GM19455 (cell line): ENCODE measurements at regions not wholly inside any gene's neighbourhood (a gene's known extent, or its start where the extent isn't known, plus 50 kb on each side); places are given as distances from the start of the nearest gene placed in this dataset.
"Not testable (repeated sequence)": the region's sequence is repeated elsewhere in the genome, so short reads cannot be mapped to it uniquely, and the experiment has no call there.

ENCODE experiments used
- ATAC-seq: cut with Tn5 transposase; IDR thresholded peaks from one replicate; pipeline ENCODE4 v1.9.1; 2021; ENCODE audit not compliant: unreplicated experiment

DNA sequence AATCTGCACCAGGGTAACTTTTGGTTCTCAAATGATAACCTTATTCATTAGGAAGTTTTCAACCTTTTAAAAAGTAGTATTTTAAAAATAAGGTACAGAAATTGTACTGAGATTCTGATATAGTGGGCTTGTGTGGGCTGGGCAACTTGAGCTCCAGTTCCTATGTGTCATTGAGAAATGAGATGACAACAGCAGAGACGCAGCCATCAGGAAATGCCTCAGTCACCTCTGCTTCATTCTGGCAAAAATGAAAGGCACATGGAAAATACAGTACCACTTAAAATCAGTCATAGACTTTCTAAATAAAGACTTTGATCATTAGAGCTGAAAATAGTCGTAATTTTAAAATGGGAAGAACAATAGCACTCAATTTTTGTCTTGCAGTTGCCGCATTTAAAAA lies 480.2 kb downstream of the PLK2 start:
- ATAC-seq = no peak

DNA sequence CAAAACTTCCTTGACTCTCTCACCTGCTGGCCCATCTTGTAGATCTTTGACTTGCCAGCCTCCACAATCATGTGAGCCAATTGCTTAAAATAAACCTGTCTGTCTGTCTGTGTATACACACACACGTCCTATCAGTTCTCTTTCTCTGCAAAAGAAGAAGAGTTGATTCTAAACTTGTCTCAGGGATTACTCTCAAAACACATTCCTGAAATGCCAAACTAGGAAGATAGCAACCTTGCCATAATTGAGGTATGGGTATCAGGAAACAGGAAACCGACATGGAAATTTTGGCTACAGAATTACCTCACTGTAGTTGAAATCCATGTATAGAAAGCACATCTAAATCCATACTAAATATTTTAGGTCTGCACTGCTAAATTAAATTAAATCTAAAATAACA lies 483.4 kb downstream of the PLK2 start:
- no peak for ATAC-seq

DNA sequence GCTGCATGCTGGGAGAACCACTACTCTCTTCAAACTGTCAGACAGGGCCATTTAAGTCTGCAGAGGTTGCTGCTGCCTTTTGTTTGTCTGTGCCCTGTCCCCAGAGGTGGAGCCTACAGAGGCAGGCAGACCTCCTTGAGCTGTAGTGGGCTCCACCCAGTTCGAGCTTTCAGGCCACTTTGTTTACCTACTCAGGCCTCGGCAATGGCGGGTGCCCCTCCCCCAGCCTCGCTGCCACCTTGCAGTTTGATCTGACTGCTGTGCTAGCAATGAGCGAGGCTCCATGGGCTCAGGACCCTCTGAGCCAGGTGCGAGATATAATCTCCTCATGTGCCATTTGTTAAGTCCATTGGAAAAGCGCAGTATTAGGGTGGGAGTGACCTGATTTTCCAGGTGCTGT lies 487.8 kb downstream of the PLK2 start:
- ATAC-seq = not testable (repeated sequence)

DNA sequence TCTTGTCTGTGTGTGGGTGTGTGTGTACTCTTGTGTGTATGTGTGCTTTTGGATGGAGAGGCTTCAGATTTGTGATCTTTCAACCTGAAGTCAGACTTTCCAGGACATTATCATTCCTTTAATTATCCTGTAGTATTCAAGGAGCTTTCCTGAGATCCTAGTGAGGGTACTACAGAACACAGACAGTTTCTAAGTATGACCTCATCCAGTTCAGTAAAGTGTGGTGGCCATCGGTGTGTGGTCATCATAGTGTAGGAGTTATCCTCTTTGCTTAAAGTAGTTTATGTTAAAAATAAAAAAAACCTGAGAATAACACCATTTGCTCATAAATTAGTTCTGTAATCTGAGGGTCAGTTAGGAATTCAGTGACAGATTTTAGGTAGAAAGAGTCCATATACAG lies 478.0 kb upstream of the ACTBL2 start:
- no peak for ATAC-seq

DNA sequence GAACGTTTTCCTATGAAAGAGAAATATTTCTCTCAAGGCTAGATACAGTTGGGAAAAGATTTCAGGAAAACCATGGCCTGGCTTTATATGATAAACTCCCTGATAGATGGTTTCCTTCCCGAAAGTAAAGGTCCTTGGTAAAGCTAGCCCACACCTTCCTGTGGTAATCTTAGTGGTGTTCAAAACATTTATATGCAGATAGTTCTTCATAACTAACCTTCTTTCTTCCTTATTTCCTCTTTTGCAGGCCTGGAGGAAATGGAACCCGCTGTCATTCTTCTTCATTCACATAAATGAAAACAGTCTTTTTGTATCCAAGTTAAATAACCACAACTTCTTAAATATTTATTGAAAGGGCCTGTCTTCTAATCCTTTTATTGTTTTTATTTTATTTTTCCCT lies 474.0 kb upstream of the ACTBL2 start:
- no peak for ATAC-seq

DNA sequence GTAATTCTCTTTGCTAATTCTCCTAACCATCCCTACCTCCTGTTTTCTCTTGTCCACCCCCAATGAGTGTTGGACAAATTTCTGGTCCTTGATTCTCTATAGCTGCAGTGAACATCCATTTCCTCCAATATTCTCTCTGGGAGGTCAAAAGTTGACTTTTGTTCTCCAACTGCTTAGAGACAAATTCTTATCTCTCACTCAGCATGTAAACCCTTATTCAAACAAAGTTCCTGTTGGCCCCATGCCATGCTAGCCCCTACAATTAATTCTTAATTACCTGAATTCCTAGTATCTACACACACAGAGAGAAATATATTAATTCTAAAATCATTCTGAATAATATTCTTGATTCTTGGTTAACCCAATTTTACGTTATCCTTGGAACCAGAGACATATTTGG lies 472.9 kb upstream of the ACTBL2 start:
- ATAC-seq = no peak

DNA sequence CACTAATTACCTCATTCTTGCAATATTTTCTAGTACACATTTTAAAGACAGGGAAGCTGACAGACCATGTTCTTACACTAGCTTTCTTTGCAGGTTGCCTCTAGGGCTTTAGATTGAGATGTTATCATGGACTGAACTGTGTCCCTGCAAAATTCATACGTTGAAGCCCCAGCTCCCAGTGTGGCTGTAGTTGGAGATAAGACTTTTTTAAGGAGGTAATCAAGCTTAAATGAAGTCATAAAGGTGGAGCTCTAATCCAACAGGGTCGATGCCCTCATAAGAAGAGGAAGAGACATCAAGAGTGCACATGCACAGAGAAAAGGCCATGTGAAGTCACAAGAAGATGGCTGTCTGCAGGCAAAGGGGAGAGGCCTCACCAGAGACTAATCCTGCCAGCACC lies 471.2 kb upstream of the ACTBL2 start:
- ATAC-seq = no peak

DNA sequence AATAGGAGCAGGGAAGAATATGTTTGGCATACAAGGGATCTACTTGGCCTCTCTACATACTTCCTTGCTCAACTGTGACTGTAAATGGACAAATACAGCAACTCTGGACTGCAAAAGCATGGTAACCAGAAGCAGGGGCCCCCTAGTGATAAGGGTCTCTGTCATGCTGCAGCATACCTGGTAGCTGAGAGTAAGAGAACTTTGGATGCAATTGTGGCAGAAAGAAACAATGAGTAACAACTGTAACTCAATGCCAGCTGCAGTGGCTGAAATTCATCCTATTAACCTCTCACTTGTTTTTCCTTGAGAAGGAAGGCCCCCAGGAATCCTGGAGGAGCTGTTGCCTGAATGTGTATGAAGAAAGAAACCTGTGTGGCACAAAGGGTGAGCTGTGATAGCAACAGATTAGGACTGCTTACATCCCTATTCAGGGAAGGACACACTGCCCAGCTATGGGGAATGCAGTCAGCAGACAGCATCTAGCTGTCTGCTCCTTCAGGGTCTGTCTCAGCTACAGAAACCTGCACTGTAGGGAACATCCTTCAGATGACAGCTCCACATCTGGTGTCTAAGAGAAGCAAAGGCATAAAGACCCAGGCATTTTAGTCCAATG lies 468.1 kb upstream of the ACTBL2 start:
- no peak for ATAC-seq

DNA sequence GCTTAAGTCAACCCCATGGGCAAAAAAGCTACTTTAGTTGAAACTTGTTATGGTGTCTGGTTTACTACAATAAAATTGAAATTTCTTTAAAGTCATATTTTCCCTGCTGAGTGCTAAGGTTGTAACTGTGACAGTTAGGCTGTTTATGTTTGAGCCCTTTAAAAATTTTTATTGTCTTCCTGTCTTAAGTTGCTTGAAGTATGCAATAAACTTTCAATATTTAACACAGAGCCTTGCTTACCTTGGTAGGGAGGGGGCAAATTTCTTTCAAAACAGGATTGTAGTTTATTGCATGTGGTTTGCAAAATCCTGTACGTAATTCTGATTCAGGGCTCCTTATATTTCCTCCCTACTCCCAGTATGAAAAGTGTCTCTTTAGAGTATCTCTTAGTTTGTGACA lies 465.5 kb upstream of the ACTBL2 start:
- no peak for ATAC-seq

DNA sequence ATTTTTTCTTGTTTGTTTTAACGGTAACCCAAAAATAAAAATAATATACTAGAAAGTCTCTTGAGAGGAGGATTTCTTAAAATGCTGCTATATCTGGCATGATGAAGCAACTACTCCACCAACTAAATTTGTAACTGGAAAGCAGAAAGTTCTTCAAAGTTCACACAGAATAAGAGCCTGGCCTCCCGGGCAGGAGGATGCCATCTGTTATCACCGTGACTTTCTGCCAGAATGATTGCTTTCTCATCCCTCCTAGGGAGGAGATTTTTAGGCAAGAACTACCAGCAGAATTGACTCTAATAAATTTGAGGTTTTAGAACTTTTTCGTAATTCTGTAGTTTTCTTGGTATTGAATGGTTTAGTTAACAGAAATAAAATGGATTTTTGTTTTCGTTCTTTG lies 464.6 kb upstream of the ACTBL2 start:
- no peak for ATAC-seq

DNA sequence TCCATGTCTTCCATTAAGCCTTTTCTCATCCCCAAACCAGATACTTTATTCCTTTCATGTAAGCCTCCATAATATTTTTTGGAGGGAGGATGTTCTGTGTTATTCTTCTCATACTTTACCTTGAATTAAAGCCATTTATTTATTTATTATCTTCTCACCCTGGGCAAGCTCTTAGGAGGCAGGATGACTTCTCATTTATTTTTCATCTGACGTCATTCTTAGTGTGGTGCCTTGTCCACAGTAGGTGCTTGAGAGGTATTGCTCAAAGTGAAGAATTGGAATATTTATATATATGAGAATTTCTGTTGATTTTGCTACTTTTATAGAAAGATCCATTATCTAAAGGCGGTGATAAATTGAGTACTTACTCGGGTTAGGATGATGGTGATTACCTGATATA lies 458.3 kb upstream of the ACTBL2 start:
- no peak for ATAC-seq

DNA sequence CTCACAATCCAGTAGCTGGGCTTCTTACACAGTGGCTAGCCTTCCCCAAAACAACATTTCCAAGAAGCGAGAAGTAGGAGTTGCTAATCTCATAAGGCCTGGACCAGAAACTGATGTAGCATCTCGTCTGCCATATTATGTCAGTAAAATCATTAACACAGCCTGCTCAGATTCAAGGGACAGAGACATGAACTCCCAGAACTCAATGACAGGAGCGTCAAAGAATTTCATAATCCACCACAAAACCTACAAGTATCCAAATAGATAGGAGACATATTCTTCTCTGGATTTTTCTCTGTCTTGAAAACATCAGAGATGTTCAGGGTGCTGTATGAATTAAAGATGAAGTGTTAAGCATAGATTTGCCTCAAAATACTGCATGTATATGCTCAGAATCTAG lies 457.6 kb upstream of the ACTBL2 start:
- no peak for ATAC-seq

DNA sequence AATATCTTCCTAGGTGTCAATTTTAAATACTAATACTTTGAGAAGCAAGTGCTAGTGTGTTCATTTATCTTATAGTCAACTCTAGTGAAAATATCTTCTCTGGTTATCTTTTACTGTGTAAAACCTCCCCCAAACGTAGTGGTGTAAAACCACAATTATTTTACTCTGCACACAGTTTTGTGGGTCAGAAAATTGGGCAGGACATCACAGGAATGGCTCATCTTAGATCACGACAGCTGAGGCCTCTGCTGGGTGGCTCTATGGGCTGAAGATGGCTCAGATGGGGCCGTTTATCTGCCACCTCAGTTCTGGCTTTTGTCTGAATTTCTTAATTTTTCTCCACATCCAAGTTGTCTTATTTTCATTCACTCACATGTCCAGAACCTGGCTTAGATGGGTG lies 457.2 kb upstream of the ACTBL2 start:
- no peak for ATAC-seq

DNA sequence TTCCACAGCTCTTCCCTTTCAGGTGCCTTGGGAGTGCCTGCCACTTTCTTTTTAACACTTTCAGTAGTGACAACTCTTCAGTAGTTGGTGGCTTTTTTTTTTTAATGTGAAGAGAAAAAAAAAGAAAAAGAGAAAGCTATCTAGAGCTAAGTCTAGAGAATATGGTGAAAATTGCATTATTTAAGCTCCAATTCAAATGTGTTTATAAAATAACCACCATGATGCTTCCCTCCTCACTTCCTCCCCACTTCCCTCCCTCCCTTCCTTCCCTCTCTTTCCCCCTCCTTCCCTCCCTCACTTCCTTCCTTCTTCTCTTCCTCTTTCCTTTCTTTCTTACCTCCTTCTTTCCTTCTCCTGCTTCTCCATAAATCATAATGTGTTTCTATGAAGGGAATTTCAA lies 456.7 kb upstream of the ACTBL2 start:
- ATAC-seq = no peak

DNA sequence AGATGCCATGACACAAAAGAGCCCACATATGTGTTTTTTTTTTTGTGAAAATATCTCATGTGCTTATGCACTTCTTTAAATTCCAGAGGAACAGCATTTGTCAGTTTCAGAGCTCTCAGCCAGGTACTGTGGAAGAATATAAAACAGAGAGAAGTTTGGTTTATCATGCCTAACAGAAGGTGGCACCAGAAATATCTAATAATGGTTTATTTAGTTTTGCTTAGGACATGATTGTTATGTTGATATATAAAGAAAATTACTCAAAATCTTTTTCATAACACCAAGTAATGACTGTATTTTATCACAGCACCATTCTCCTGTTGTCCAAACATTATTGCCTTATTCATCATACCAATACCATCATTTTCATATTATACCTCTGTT lies 455.6 kb upstream of the ACTBL2 start:
- no peak for ATAC-seq

DNA sequence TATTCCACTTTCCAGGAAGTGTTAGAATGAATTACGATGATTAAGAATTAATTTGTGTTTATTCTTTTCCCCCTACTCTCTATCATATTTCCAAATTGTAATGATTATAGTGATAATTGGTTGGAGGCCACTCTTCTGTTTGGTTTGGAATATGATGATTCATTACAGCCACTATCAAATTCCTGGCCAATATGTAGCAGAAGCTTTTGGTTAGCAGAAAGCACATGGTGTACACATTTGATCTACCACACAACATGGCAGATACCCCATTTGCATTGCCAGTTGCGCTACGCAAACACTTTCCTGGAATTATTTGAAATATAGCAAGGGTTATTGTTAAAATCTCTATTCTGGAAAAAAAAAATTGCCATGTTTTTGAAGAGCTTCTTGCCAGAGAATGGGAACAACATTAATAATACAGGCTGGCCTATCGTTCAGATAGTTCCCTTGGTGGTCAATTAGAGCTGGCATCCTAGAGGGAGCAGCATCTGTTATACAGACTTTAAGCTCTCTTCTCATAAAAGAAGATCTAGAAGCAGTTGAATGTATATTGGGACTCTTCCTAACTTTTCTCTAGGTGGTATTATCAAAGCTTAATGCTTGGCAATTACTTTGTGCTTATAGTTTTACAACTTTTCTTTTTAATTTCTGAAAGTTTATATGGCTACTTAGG lies 455.0 kb upstream of the ACTBL2 start:
- no peak for ATAC-seq

DNA sequence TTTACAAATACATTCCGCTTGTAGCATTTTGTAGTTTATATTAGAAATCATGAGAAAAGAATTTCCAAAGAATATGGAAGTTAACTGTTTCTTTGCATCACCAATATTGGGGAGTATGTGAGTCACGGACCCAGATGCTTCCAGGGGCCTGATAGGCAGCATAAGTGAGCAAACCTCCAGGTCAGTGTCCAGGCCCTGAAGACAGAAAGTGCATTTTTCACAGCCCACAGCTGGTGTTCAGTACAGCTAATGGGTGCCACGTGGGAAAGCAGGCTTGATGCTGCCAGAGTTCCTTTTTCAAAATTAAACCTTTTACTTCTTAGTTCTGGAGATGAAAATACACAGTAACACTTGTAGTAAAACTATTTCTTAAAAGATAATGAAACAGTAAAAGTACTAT lies 454.4 kb upstream of the ACTBL2 start:
- ATAC-seq = no peak

DNA sequence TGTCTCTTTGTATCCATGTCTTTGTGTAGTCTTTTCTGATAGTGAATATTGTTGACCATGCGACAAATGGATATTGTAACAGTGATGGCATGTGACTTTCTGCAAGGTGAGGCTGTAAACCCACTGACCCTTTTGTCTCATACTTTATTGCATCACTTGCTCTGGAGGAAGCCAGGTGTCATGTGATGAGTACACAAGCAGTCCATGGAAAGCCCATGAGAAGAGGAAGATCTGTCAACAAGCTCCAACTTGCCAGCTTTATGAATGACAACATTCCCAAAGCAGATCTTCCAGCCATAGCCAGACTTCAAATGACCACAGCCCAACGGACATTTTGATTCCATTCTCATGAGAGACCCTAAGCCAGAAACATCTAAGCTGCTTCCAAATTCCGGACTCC lies 450.1 kb upstream of the ACTBL2 start:
- ATAC-seq = no peak

DNA sequence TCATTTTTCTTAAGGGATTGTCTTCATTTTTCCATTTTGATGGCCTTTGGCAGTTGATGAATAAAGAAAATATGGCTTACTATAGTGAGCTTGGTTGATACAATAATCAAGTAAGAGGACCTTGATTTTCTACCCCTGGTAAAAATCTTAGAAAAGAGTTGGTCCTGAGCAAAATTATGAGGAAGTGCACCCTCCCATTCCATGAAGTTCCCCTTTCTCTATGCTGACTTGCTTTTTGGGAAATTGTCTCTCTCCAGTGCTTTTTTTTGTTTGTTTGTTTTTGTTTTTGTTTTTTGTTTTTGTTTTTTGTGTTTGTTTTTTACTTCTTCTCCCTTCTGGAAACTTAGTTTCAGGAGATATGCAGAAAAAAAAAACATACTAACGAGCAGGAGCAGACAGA lies 449.2 kb upstream of the ACTBL2 start:
- ATAC-seq = no peak

DNA sequence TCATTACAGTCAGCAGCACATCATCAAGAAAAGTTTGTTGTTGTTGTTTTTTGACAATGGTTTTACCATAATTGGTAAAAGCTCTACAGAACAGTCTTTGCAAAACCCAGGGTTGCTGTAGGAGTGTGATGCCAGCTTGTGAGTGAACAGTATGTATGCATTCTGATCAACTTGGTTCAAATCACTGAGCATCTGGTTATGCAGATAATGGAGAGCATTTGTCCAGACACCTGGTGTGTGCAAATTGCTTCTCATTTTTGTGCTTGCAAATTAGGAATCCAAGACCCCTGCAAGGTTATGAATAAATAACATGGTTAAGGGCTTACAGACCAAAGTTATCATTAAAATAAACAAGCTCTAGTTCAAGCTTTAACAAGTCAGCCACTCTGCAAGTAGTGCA lies 448.7 kb upstream of the ACTBL2 start:
- ATAC-seq = no peak

DNA sequence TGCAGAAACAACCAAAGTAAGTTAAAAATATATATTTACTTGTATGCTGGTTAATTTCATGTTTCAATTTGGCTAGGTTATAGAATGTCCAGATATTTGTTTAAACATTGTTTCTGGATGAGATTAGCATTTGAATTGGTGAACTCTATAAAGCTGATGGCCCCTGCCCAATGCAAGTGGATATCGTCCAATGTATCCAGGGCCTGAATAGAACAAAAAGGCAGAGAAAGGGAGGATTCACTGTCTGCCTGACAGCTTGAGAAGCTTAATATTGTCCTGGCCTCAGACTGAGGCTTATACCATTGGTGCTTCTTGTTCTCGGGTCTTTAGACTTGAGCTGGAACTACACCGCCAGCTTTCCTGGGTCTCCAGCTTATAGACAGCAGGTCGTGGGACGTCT lies 446.7 kb upstream of the ACTBL2 start:
- no peak for ATAC-seq

DNA sequence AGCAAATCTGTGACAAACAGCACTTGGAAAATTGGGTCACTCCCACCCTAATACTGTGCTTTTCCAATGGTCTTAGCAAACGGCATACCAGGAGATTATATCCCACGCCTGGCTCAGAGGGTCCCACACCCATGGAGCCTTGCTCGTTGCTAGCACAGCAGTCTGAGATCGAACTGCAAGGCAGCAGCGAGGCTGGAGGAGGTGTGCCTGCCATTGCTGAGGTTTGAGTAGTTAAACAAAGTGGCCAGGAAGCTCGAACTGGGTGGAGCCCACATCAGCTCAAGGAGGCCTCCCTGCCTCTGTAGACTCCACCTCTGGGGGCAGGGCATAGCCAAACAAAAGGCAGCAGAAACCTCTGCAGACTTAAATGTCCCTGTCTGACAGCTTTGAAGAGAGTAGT lies 440.5 kb upstream of the ACTBL2 start:
- not testable (repeated sequence) for ATAC-seq

DNA sequence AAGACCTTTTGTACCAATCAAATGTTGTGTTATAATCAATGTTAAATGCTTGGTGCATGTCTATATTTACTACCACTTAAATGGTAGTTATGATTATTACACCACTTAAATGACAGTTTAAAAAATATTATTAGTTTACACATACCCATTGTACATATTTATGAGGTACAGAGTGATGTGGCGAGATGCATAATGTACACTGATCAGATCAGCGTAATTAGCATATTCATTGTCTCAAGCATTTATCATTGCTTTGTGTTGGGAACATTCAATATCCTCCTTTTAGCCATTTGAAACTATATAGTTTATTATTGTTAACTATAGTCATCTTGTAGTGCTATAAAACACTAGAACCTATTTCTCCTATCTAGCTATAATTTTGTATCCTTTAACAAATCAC lies 434.4 kb upstream of the ACTBL2 start:
- no peak for ATAC-seq
